ENCODE measurements at regions not wholly inside any gene's neighbourhood (a gene's known extent, or its start where the extent isn't known, plus 50 kb on each side); places are given as distances from the start of the nearest gene placed in this dataset.
"Not testable (repeated sequence)": the region's sequence is repeated elsewhere in the genome, so short reads cannot be mapped to it uniquely, and the experiment has no call there.

- no peak for DNase-seq
These were observed 130.8 kb upstream of the HSFY2 start for GRCh38 chrY:18904296-18904695.

- DNase-seq, result no peak
These were observed 118.5 kb upstream of the HSFY2 start for GRCh38 chrY:18891994-18892393.

GRCh38 chrY:18889548-18889947 is 116.0 kb upstream of the HSFY2 start:
- no peak for DNase-seq

GRCh38 chrY:18884748-18885147 is 111.2 kb upstream of the HSFY2 start:
- no peak for DNase-seq

GRCh38 chrY:18869145-18869544 is 95.6 kb upstream of the HSFY2 start:
- DNase-seq, result not testable (repeated sequence)

GRCh38 chrY:18866887-18867551 is 93.5 kb upstream of the HSFY2 start:
- DNase-seq, result not testable (repeated sequence)

- DNase-seq, result not testable (repeated sequence)
These were observed 87.3 kb upstream of the HSFY2 start for GRCh38 chrY:18860856-18861255.

- not testable (repeated sequence) for DNase-seq
These were observed 85.1 kb upstream of the HSFY2 start for GRCh38 chrY:18858484-18859191.

GRCh38 chrY:18855184-18855583 is 81.6 kb upstream of the HSFY2 start:
- DNase-seq, result not testable (repeated sequence)

- not testable (repeated sequence) for DNase-seq
These were observed 79.8 kb upstream of the HSFY2 start for GRCh38 chrY:18853323-18853722.

- not testable (repeated sequence) for DNase-seq
These were observed 63.1 kb upstream of the HSFY2 start for GRCh38 chrY:18836643-18837042.

All from activated CD4-positive, alpha-beta T cell treated with anti-CD3 and anti-CD28 coated beads for 4 hours (primary cell).